K562 (cell line): ENCODE measurements at regions not wholly inside any gene's neighbourhood (a gene's known extent, or its start where the extent isn't known, plus 50 kb on each side); places are given as distances from the start of the nearest gene placed in this dataset.

ENCODE experiments used
- ATAC-seq: fragments of 200-7000 bp; cut with Tn5 transposase; 3 replicates; pipeline ENCODE4 v1.9.1; 2020; ENCODE audit warnings: moderate library complexity
- BruUV-seq: library from RNA; stranded (reverse); fragments of 400-500 nt; replicated peaks from 2 replicates; lab custom pipeline; 2021; lab: Mats Ljungman, UMichigan
- CTCF ChIA-PET: fragments of 300-600 bp; formaldehyde crosslinking; extraction: SDS; loops from one replicate; lab custom pipeline; 2021; ENCODE audit warnings: low intra/inter-chr PET ratio; lab: Yijun Ruan, JAX
- POLR2A ChIA-PET: fragments of 300-600, 350-650 bp; sonication (Branson Sonifier 250); formaldehyde crosslinking; extraction: SDS; loops from one replicate; lab custom pipeline; 2021; ENCODE audit warnings: antibody characterized with exemption, inconsistent platforms; lab: Yijun Ruan, JAX
- DNase-seq, 4 experiments: peaks; one replicate each; pipeline versions ENCODE4 v3.0.0 to v3.0.0-alpha.2; 2011 to 2018; ENCODE audit warnings: low spot score in 3 of 4, mixed read lengths in 3 of 4; ENCODE audit errors: extremely low read depth in 1 of 4
- FAIRE-seq: peaks from 2 replicates; lab custom pipeline; 2011; peaks lifted over from hg19 to GRCh38; lab: Jason Lieb, UNC
- H2AFZ ChIP-seq: 2 replicates; pipeline ENCODE4 v1.6.0; 2011; ENCODE audit warnings: low read depth, low read length, control low read depth, inconsistent platforms
- H3K27ac ChIP-seq: fragments of 200-600 bp; 3 replicates; pipeline ENCODE4 v1.8.0; 2011; ENCODE audit warnings: low read depth, mild to moderate bottlenecking, control low read depth, inconsistent platforms, low read length, moderate library complexity, mixed read lengths; ENCODE audit errors: extremely low read depth
- H3K27me3 ChIP-seq, 2 experiments: fragments of 300-600 bp in 1 of 2; 2 replicates in 1 of 2; 3 replicates in 1 of 2; pipeline versions ENCODE4 v1.6.0 to v1.8.0; 2011; ENCODE audit warnings: inconsistent platforms in 2 of 2, low read length in 2 of 2, mild to moderate bottlenecking in 1 of 2, mixed read lengths in 1 of 2, moderate library complexity in 1 of 2; ENCODE audit not compliant: control insufficient read depth in 2 of 2, insufficient read depth in 2 of 2
- H3K36me3 ChIP-seq: fragments of 300-600 bp; 3 replicates; pipeline ENCODE4 v1.8.0; 2011; ENCODE audit warnings: mild to moderate bottlenecking, low read length, inconsistent platforms; ENCODE audit not compliant: control insufficient read depth, insufficient read depth
- H3K4me1 ChIP-seq, 2 experiments: fragments of 200-600 bp in 1 of 2; replicated peaks in 1 of 2; 2 replicates in 1 of 2; 3 replicates in 1 of 2; pipeline versions ENCODE4 v1.5.1 to v1.8.0; 2011; ENCODE audit warnings: inconsistent platforms in 2 of 2, low read length in 2 of 2, mild to moderate bottlenecking in 1 of 2, mixed read lengths in 1 of 2, moderate library complexity in 1 of 2; ENCODE audit not compliant: control insufficient read depth in 2 of 2, insufficient read depth in 2 of 2
- H3K4me2 ChIP-seq: 2 replicates; pipeline ENCODE4 v1.6.1; 2011; ENCODE audit warnings: low read length, control low read depth, inconsistent platforms, mixed read lengths; ENCODE audit not compliant: insufficient read depth
- H3K4me3 ChIP-seq: fragments of 200-600 bp; sonication (generic), shearing (Covaris generic); 2 replicates; pipeline ENCODE4 v1.5.1; 2016; ENCODE audit warnings: control low read depth, inconsistent platforms
- H3K79me2 ChIP-seq: fragments of 200-600 bp; 3 replicates; pipeline ENCODE4 v1.8.0; 2011; ENCODE audit warnings: low read length, inconsistent platforms; ENCODE audit not compliant: control insufficient read depth, insufficient read depth
- H3K9ac ChIP-seq, 2 experiments: 2 replicates each; pipeline versions ENCODE4 v1.6.0 to v1.6.1; 2011; ENCODE audit warnings: low read depth in 2 of 2, low read length in 2 of 2, control low read depth in 1 of 2, inconsistent platforms in 1 of 2, mild to moderate bottlenecking in 1 of 2, mixed read lengths in 1 of 2; ENCODE audit not compliant: insufficient read depth in 1 of 2
- H3K9me1 ChIP-seq: one replicate; pipeline ENCODE4 v1.6.0; 2011; ENCODE audit warnings: inconsistent platforms, mild to moderate bottlenecking, low read length, moderate library complexity; ENCODE audit not compliant: control insufficient read depth, insufficient read depth
- H3K9me3 ChIP-seq: replicated peaks from 2 replicates; pipeline ENCODE4 v1.5.1; 2011; ENCODE audit warnings: low read depth, low read length, inconsistent platforms; ENCODE audit not compliant: control insufficient read depth, insufficient read depth
- H4K20me1 ChIP-seq: replicated peaks from 2 replicates; pipeline ENCODE4 v1.6.1; 2011; ENCODE audit warnings: low read length, inconsistent platforms, mixed read lengths; ENCODE audit not compliant: control insufficient read depth, insufficient read depth
- ARID4B ChIP-seq: sonication (generic); formaldehyde crosslinking; IDR thresholded peaks from 2 replicates; pipeline ENCODE4 v1.8.0; 2022; ENCODE audit warnings: mild to moderate bottlenecking, missing genetic modification reagents
- CC2D1A ChIP-seq: fragments of 450-650 bp; IDR thresholded peaks from 2 replicates; pipeline ENCODE4 v1.6.1; 2017; ENCODE audit warnings: mild to moderate bottlenecking
- HEY1 ChIP-seq: fragments of 250-450 bp; sonication (Bioruptor Pico); IDR thresholded peaks from 2 replicates; pipeline ENCODE4 v1.5.0; 2020; ENCODE audit warnings: mild to moderate bottlenecking, moderate library complexity, borderline replicate concordance
- SIN3A ChIP-seq, 2 experiments: fragments of 150-350 bp in 1 of 2; IDR thresholded peaks; 2 replicates each; pipeline ENCODE4 v1.6.1; 2011 to 2016; ENCODE audit warnings: borderline replicate concordance in 2 of 2, low read depth in 2 of 2, low read length in 2 of 2, mild to moderate bottlenecking in 2 of 2, moderate library complexity in 2 of 2; ENCODE audit not compliant: control insufficient read depth in 1 of 2
- TGIF2 ChIP-seq: sonication (generic); formaldehyde crosslinking; IDR thresholded peaks from 2 replicates; pipeline ENCODE4 v1.8.1; 2022; ENCODE audit warnings: mild to moderate bottlenecking, missing genetic modification reagents, moderate library complexity
- THRB ChIP-seq: fragments of 450-650 bp; formaldehyde crosslinking; conservative IDR thresholded peaks from 2 replicates; pipeline ENCODE4 v1.4.0; 2022; ENCODE audit warnings: mild to moderate bottlenecking, missing genetic modification characterization
- ZNF830 ChIP-seq: fragments of 250-450 bp; sonication (Bioruptor Pico); IDR thresholded peaks from 2 replicates; pipeline ENCODE4 v1.5.0; 2021; ENCODE audit warnings: mild to moderate bottlenecking
- WGBS: fragments of 100-300 bp; shearing (Covaris generic); methylation state at CpG from one replicate; pipeline ENCODE4 v1.1.6; 2016; ENCODE audit warnings: low coverage, mixed read lengths; ENCODE audit not compliant: insufficient coverage; ENCODE audit errors: missing lambda C conversion rate; 5-methylcytosine and 5-hydroxymethylcytosine counted together
- in situ Hi-C: fragments of 300-500 bp; cut with MboI; formaldehyde crosslinking; loops from 4 replicates; pipeline ENCODE4 v1.15.0; 2018; ENCODE audit warnings: inconsistent platforms, mixed read lengths
- intact Hi-C: fragments of 100-400 bp; cut with micrococcal nuclease; formaldehyde crosslinking; loops from 2 replicates; pipeline ENCODE4 v1.14.2; 2022
- TF ChIP-seq, protein P1 (sequence below): fragments of 250-450 bp; sonication (Bioruptor Pico); IDR thresholded peaks from 2 replicates; pipeline ENCODE4 v1.8.0; 2021; ENCODE audit warnings: moderate library complexity, mild to moderate bottlenecking, inconsistent platforms

DNA sequence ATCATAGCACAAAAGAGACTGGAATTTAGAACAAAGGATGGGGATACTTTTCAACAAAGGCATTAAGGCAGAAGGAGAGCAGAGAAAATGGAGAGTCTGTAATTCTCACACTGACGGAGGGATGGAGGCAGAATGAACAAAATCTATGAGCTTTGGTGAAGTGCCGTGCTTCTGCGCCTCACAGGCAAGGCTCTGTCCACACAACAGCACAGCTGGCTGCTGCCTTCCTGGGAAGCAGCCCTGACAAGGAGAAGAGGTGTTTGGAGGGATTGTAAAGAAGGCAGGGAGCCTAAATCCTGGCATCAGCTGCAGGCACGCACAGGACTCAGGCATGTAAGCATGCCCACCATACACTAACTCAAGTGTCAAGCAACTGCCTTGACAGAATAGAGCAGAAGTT is 485.2 kb upstream of the KIF2A start (continued):
- TF ChIP-seq THRB (CRISPR knock-in tag): no peak

DNA sequence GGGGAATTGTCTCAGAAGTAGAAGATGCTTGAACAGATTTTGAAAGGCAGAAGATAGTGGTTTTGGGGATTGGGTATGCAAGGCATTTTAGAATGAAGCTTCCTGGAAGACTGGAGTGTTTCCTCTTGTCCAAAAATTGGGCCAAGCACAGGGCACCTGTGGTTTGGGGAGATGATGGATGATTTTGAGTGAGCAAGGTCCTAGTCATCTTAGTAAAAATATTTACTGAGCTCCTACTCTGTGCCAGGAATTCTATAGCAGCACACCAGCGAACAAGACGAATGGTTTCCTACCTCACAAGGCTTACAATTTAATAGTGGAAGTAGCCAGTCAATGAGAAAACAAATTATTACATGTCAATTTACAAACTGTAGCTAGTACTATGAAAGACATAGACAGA is 484.4 kb upstream of the KIF2A start:
- in situ Hi-C loops: no loop called here
- BruUV-seq: no TSS peak
- CTCF ChIA-PET: no interaction called here

DNA sequence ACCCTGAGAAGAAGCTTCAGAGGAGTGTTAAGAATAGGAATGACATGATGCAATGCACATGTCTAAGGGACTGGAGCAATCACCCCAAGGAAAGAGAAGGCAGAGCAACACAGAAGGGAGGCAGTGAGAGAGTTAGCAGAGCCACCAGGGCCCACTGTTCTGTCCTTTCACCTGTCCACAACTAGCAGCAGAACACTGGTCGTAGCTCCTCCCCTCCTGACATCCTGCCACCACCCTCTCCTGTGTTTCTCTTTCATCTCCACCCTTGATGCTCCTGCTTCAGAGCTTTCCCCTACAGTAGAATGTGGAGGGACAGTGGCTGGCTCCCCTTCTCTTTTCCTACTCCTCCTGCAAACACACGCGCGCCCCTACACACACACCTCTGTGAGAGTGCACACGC is 483.4 kb upstream of the KIF2A start:
- no peaks in the 10 kb centered on the region for H3K9me3 ChIP-seq
- peaks cover 0 to 13% of the 10 kb centered on the region in 2 experiments; a peak in 2 of 5 replicates for H3K27me3 ChIP-seq
- BruUV-seq: no TSS peak
- no peak overlapping the region for H3K27ac ChIP-seq
- H3K9me1 ChIP-seq: no peaks in the 10 kb centered on the region
- no peak overlapping the region for H2AFZ ChIP-seq
- no peaks in the 10 kb centered on the region for H4K20me1 ChIP-seq
- H3K4me3 ChIP-seq: no peak overlapping the region
- H3K4me1 ChIP-seq: no peaks in the 10 kb centered on the region
- CTCF ChIA-PET: no interaction called here
- in situ Hi-C loops (no loop called here), intact Hi-C loops (no loop called here)
- H3K9ac ChIP-seq: no peak overlapping the region
- ATAC-seq (no peak), FAIRE-seq (no peak), DNase-seq (no peak)
- H3K79me2 ChIP-seq: no peaks in the 10 kb centered on the region
- no peaks in the 10 kb centered on the region for H3K36me3 ChIP-seq
- POLR2A ChIA-PET: interaction anchor here (0.7 to 1.5 kb wide), 3 partner anchors 9 to 1216 kb away, joined by 3 to 5 read pairs (median 3); no protein-coding TSS in a partner anchor
- 20% methylated on average over 5 of the region's 5 CpGs for WGBS
- H3K4me2 ChIP-seq: no peak overlapping the region
- TF ChIP-seq TGIF2 (no peak), CC2D1A (no peak), ARID4B (CRISPR knock-in tag) (no peak)
- TF ChIP-seq, protein P1, sequence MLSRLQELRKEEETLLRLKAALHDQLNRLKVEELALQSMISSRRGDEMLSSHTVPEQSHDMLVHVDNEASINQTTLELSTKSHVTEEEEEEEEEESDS (CRISPR knock-in tag): no peak

More for the DNA sequence above, 484.4 kb upstream of the KIF2A start:
- POLR2A ChIA-PET: no interaction called here
- Histone ChIP-seq H3K27me3 (peaks cover 0 to 13% of the 10 kb centered on the region in 2 experiments; a peak in 2 of 5 replicates), H3K9me3 (no peaks in the 10 kb centered on the region), H3K79me2 (no peaks in the 10 kb centered on the region), H3K9me1 (no peaks in the 10 kb centered on the region), H3K4me1 (no peaks in the 10 kb centered on the region), H3K27ac (no peak overlapping the region), H4K20me1 (no peaks in the 10 kb centered on the region), H3K36me3 (no peaks in the 10 kb centered on the region), H2AFZ (no peak overlapping the region), H3K4me3 (no peak overlapping the region), H3K4me2 (no peak overlapping the region), H3K9ac (no peak overlapping the region)
- ATAC-seq (no peak), DNase-seq (no peak), FAIRE-seq (no peak)
- intact Hi-C loops: no loop called here
- 0% methylated on average over 2 of the region's 2 CpGs for WGBS
- TF ChIP-seq HEY1 (CRISPR knock-in tag) (no peak), ZNF830 (CRISPR knock-in tag) (no peak), SIN3A (IDR thresholded peaks at IDR 0.05; ENCODE audit: borderline replicate concordance in 2 of 2, control insufficient read depth in 1 of 2, low read depth in 2 of 2, low read length in 2 of 2) (no peak)
